Chondrocyte (in vitro differentiated cells): ENCODE measurements at regions not wholly inside any gene's neighbourhood (a gene's known extent, or its start where the extent isn't known, plus 50 kb on each side); places are given as distances from the start of the nearest gene placed in this dataset.

Source experiments
- DNase-seq: peaks from one replicate; pipeline ENCODE4 v3.0.0; 2021; ENCODE audit warnings: mixed read lengths, low spot score
- H3K27ac Mint-ChIP-seq: one replicate; pipeline ENCODE4 v1.8.0; 2021; ENCODE audit warnings: mild to moderate bottlenecking, moderate library complexity, mixed read lengths; ENCODE audit not compliant: unreplicated experiment
- H3K27me3 Mint-ChIP-seq: 2 replicates; pipeline ENCODE4 v1.8.0; 2021; ENCODE audit warnings: low read depth, mixed read lengths
- H3K36me3 Mint-ChIP-seq: 2 replicates; pipeline ENCODE4 v1.8.0; 2021; ENCODE audit warnings: low read depth, mixed read lengths
- H3K4me1 Mint-ChIP-seq: 2 replicates; pipeline ENCODE4 v1.8.0; 2021; ENCODE audit warnings: low read depth, mild to moderate bottlenecking, mixed read lengths
- H3K4me3 Mint-ChIP-seq: one replicate; pipeline ENCODE4 v1.8.0; 2021; ENCODE audit warnings: mild to moderate bottlenecking, moderate library complexity, mixed read lengths; ENCODE audit not compliant: unreplicated experiment
- H3K9me3 Mint-ChIP-seq: 2 replicates; pipeline ENCODE4 v1.8.0; 2021; ENCODE audit warnings: low read depth, mixed read lengths
- CTCF ChIP-seq: fragments of 200-600 bp; sonication (generic); IDR thresholded peaks from 2 replicates; pipeline ENCODE4 v1.5.0; 2021; ENCODE audit warnings: antibody characterized with exemption, mild to moderate bottlenecking, moderate library complexity

- Mint-ChIP-seq H3K27ac (no peak overlapping the region), H3K9me3 (peaks cover 2% of the 10 kb centered on the region), H3K36me3 (no peaks in the 10 kb centered on the region), H3K4me1 (peaks cover 32% of the 10 kb centered on the region), H3K4me3 (no peak overlapping the region), H3K27me3 (no peaks in the 10 kb centered on the region)
- TF ChIP-seq CTCF = no peak
- no peak for DNase-seq
Measured at GRCh38 chr22:47851586-47851985, 1089.1 kb downstream of the TBC1D22A start.

GRCh38 chr22:47850644-47851151, 1088.2 kb downstream of the TBC1D22A start:
- Mint-ChIP-seq H3K4me3 (peak overlapping the region; percentile 19), H3K4me1 (peaks cover 32% of the 10 kb centered on the region), H3K36me3 (no peaks in the 10 kb centered on the region), H3K9me3 (peaks cover 2% of the 10 kb centered on the region), H3K27ac (peak overlapping the region; percentile 52), H3K27me3 (no peaks in the 10 kb centered on the region)
- TF ChIP-seq CTCF = no peak
- no peak for DNase-seq

- Mint-ChIP-seq H3K4me1 (peaks cover 32% of the 10 kb centered on the region), H3K36me3 (no peaks in the 10 kb centered on the region), H3K27me3 (no peaks in the 10 kb centered on the region), H3K27ac (no peak overlapping the region), H3K9me3 (peaks cover 2% of the 10 kb centered on the region), H3K4me3 (no peak overlapping the region)
- TF ChIP-seq CTCF = no peak
- no peak for DNase-seq
Measured at GRCh38 chr22:47849576-47849975, 1087.1 kb downstream of the TBC1D22A start.

- no peaks in the 10 kb centered on the region for H3K36me3 Mint-ChIP-seq
- TF ChIP-seq CTCF = no peak
- H3K4me3 Mint-ChIP-seq = no peak overlapping the region
- peaks cover 20% of the 10 kb centered on the region for H3K4me1 Mint-ChIP-seq
- no peak overlapping the region for H3K27ac Mint-ChIP-seq
- no peaks in the 10 kb centered on the region for H3K27me3 Mint-ChIP-seq
- no peak for DNase-seq
- H3K9me3 Mint-ChIP-seq = no peaks in the 10 kb centered on the region
Measured at GRCh38 chr22:47848184-47848920, 1085.9 kb downstream of the TBC1D22A start.

- no peak for TF ChIP-seq CTCF
- Mint-ChIP-seq H3K36me3 (no peaks in the 10 kb centered on the region), H3K9me3 (no peaks in the 10 kb centered on the region), H3K27ac (no peak overlapping the region), H3K27me3 (no peaks in the 10 kb centered on the region), H3K4me3 (no peak overlapping the region), H3K4me1 (peaks cover 16% of the 10 kb centered on the region)
- no peak for DNase-seq
Measured at GRCh38 chr22:47847131-47847890, 1084.9 kb downstream of the TBC1D22A start.
